DND-41 (cell line): ENCODE measurements at regions not wholly inside any gene's neighbourhood (a gene's known extent, or its start where the extent isn't known, plus 50 kb on each side); places are given as distances from the start of the nearest gene placed in this dataset.

Experiments
- ATAC-seq: fragments of 200-7000 bp; cut with Tn5 transposase; 3 replicates; pipeline ENCODE4 v1.9.1; 2021; ENCODE audit warnings: low read depth; ENCODE audit not compliant: insufficient read depth
- DNase-seq: peaks from one replicate; pipeline ENCODE4 v3.0.0-alpha.2; 2020
- H2AFZ ChIP-seq: 2 replicates; pipeline ENCODE4 v1.6.0; 2012; ENCODE audit warnings: low read depth, low read length
- H3K27ac ChIP-seq: 2 replicates; pipeline ENCODE4 v1.5.1; 2012; ENCODE audit warnings: low read length, inconsistent platforms
- H3K27me3 ChIP-seq: fragments of 200-600 bp; sonication (generic); 2 replicates; pipeline ENCODE4 v1.6.0; 2012; ENCODE audit warnings: low read length, mild to moderate bottlenecking, inconsistent platforms; ENCODE audit not compliant: insufficient read depth, poor library complexity
- H3K36me3 ChIP-seq: 2 replicates; pipeline ENCODE4 v1.5.1; 2012; ENCODE audit warnings: low read length, inconsistent platforms; ENCODE audit not compliant: insufficient read depth
- H3K4me1 ChIP-seq: 2 replicates; pipeline ENCODE4 v1.5.1; 2012; ENCODE audit warnings: mild to moderate bottlenecking, low read length; ENCODE audit not compliant: insufficient read depth
- H3K4me2 ChIP-seq: 2 replicates; pipeline ENCODE4 v1.6.0; 2012; ENCODE audit warnings: mild to moderate bottlenecking, moderate library complexity, low read length, inconsistent platforms; ENCODE audit not compliant: insufficient read depth
- H3K4me3 ChIP-seq, 2 experiments: fragments of 200-600 bp in 1 of 2; shearing (Covaris generic) in 1 of 2; 2 replicates each; pipeline ENCODE4 v1.5.1; 2012 to 2016; ENCODE audit warnings: inconsistent platforms in 2 of 2, low read length in 2 of 2, mild to moderate bottlenecking in 2 of 2, low read depth in 1 of 2, moderate library complexity in 1 of 2
- H3K79me2 ChIP-seq: 2 replicates; pipeline ENCODE4 v1.6.0; 2012; ENCODE audit warnings: low read length, inconsistent platforms; ENCODE audit not compliant: insufficient read depth
- H3K9ac ChIP-seq: 2 replicates; pipeline ENCODE4 v1.6.0; 2012; ENCODE audit warnings: low read depth, mild to moderate bottlenecking, inconsistent platforms, low read length, moderate library complexity
- H3K9me3 ChIP-seq: 2 replicates; pipeline ENCODE4 v1.5.1; 2012; ENCODE audit warnings: low read length, moderate library complexity, mild to moderate bottlenecking, inconsistent platforms; ENCODE audit not compliant: insufficient read depth, severe bottlenecking
- H4K20me1 ChIP-seq: 2 replicates; pipeline ENCODE4 v1.6.0; 2012; ENCODE audit warnings: low read length; ENCODE audit not compliant: insufficient read depth
- EZH2 ChIP-seq: IDR thresholded peaks from 3 replicates; pipeline ENCODE4 v1.6.1; 2012; ENCODE audit warnings: borderline replicate concordance, low read depth, mild to moderate bottlenecking, moderate library complexity, low read length, inconsistent platforms; ENCODE audit not compliant: severe bottlenecking
- TF ChIP-seq, protein P1 (sequence below): IDR thresholded peaks from 2 replicates; pipeline ENCODE4 v1.5.1; 2012; ENCODE audit warnings: borderline replicate concordance, low read length, moderate library complexity, mild to moderate bottlenecking; ENCODE audit not compliant: poor library complexity, severe bottlenecking; ENCODE audit errors: extremely low read depth

DNA sequence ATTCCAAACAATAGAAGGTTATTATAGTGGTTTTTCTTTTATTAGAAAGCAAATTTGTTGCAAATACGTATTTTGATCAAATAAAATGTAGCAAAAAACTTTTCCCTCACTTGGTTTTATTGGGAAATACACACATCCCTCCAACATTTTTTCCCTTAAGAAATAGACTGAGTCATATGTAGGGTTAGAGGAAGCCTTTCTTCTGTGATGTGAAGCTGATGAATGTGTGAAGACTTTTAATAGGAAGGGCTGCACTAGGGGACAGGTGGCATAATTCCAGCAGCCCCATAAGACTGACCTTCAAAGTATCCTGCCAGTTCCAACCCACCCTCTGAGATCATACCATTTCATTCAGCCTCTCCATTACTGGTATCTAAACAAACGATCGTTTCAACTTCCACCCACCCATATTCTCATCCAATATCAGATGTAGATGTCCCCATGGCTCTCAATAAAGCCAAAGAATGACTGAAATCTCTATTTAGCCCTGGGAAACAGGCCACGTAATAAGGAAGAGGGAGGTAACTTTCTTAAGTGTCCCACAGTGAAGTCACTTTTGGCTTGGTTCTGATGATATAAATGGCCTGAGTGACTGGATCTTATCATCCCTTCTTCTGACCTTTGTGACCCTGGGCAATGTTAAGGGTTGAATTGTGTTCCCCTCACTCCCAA is 64.7 kb upstream of the LPAR1 start:
- ATAC-seq: no peak

DNA sequence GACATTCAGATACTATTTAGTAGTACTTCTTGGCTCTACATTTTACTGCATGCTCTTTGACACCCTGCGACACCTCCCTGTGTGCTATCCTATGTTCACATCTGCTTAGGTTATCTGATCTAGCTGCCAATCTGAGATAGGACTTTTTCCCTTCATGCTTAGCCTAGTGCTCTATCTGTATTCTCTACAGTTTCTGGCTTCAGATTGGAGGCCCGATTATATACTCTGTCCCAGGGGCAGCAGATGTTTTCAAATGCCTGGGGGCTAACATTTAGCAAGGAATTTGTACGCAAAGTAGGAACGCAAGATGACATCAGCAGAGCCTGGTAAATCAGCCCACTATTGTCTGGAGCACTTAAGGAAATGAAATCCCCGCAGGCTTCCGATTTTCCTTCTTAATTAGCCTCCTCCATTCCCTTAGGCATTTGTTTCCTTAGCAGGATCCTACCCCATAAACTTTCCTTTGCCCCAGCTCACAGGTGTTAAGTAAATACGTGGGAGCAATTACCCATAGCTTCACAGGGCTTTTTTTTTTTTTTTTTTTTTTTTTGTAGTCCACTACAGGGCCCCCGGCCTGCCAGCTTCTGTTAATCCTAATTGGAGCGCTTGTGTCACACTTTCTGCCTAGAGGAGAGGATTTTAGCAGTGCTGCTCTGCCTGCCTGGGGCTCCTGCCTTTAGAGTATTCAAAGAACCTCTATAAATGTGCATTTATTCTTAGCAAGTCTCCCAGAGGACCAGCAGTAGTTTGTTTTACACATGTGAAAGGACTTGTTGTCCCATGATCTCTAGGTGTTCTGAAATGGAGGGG is 61.1 kb upstream of the LPAR1 start:
- Histone ChIP-seq H4K20me1 (no peaks in the 10 kb centered on the region), H3K4me3 (no peak overlapping the region), H3K9me3 (no peaks in the 10 kb centered on the region), H3K27ac (no peak overlapping the region), H3K79me2 (no peaks in the 10 kb centered on the region), H3K9ac (no peak overlapping the region), H2AFZ (no peak overlapping the region), H3K36me3 (no peaks in the 10 kb centered on the region), H3K4me1 (no peaks in the 10 kb centered on the region), H3K4me2 (no peak overlapping the region), H3K27me3 (no peaks in the 10 kb centered on the region)
- DNase-seq (no peak), ATAC-seq (no peak)
- no peak for TF ChIP-seq EZH2
- TF ChIP-seq, protein P1, sequence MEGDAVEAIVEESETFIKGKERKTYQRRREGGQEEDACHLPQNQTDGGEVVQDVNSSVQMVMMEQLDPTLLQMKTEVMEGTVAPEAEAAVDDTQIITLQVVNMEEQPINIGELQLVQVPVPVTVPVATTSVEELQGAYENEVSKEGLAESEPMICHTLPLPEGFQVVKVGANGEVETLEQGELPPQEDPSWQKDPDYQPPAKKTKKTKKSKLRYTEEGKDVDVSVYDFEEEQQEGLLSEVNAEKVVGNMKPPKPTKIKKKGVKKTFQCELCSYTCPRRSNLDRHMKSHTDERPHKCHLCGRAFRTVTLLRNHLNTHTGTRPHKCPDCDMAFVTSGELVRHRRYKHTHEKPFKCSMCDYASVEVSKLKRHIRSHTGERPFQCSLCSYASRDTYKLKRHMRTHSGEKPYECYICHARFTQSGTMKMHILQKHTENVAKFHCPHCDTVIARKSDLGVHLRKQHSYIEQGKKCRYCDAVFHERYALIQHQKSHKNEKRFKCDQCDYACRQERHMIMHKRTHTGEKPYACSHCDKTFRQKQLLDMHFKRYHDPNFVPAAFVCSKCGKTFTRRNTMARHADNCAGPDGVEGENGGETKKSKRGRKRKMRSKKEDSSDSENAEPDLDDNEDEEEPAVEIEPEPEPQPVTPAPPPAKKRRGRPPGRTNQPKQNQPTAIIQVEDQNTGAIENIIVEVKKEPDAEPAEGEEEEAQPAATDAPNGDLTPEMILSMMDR: no peak

More for the DNA sequence above, 64.7 kb upstream of the LPAR1 start:
- H3K79me2 ChIP-seq: no peaks in the 10 kb centered on the region
- H3K27ac ChIP-seq: no peak overlapping the region
- no peak for DNase-seq
- H3K36me3 ChIP-seq: no peaks in the 10 kb centered on the region
- H3K9me3 ChIP-seq: no peaks in the 10 kb centered on the region
- H3K4me1 ChIP-seq: no peaks in the 10 kb centered on the region
- no peak overlapping the region for H3K9ac ChIP-seq
- H3K27me3 ChIP-seq: no peaks in the 10 kb centered on the region
- H3K4me3 ChIP-seq: no peak overlapping the region
- no peaks in the 10 kb centered on the region for H4K20me1 ChIP-seq
- no peak overlapping the region for H3K4me2 ChIP-seq
- TF ChIP-seq, protein P1: no peak
- no peak for TF ChIP-seq EZH2
- H2AFZ ChIP-seq: no peak overlapping the region

DNA sequence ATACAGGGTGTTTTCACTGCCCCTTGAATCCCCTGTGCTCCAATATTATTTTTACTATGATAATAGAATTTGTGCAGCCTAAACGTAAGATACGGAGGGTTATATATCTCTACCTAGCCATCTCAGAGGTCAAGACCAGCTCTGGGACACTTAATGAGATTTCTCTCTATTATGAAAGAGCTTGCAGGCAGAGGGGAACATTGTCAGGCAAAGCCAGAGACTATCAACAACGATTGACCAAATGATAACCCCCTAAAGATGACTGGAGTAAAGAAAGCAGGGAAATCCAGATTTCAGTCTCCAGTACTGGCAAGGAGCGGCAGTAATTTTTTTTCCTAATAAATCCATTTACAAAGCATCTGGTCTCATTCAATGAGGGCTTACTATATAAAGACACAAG is 59.8 kb upstream of the LPAR1 start:
- no peak for TF ChIP-seq EZH2
- TF ChIP-seq, protein P1: no peak
- Histone ChIP-seq H3K4me3 (no peak overlapping the region), H3K79me2 (no peaks in the 10 kb centered on the region), H3K9me3 (no peaks in the 10 kb centered on the region), H3K36me3 (no peaks in the 10 kb centered on the region), H3K27me3 (no peaks in the 10 kb centered on the region), H4K20me1 (no peaks in the 10 kb centered on the region), H3K9ac (no peak overlapping the region), H3K27ac (no peak overlapping the region), H3K4me2 (no peak overlapping the region), H3K4me1 (no peaks in the 10 kb centered on the region), H2AFZ (no peak overlapping the region)
- DNase-seq (no peak), ATAC-seq (no peak)
